GM19455 (cell line): ENCODE measurements at regions not wholly inside any gene's neighbourhood (a gene's known extent, or its start where the extent isn't known, plus 50 kb on each side); places are given as distances from the start of the nearest gene placed in this dataset.

Experiments used
- ATAC-seq: cut with Tn5 transposase; IDR thresholded peaks from one replicate; pipeline ENCODE4 v1.9.1; 2021; ENCODE audit not compliant: unreplicated experiment

- no peak for ATAC-seq
Observed at GRCh38 chr6:33952016-33952415, 148.2 kb upstream of the MLN start.

- ATAC-seq: no peak
Observed at GRCh38 chr6:33950891-33951889, 147.4 kb upstream of the MLN start.

GRCh38 chr6:33950472-33950881 lies 146.7 kb upstream of the MLN start:
- no peak for ATAC-seq

- ATAC-seq: no peak
Observed at GRCh38 chr6:33949877-33950435, 146.2 kb upstream of the MLN start.

GRCh38 chr6:33949111-33949510 lies 145.3 kb upstream of the MLN start:
- ATAC-seq: no peak

GRCh38 chr6:33947916-33948594 lies 144.3 kb upstream of the MLN start:
- no peak for ATAC-seq

GRCh38 chr6:33947047-33947446 lies 143.2 kb upstream of the MLN start:
- no peak for ATAC-seq

GRCh38 chr6:33945931-33946330 lies 142.1 kb upstream of the MLN start:
- no peak for ATAC-seq

- no peak for ATAC-seq
Observed at GRCh38 chr6:33944686-33945411, 141.0 kb upstream of the MLN start.

- ATAC-seq: no peak
Observed at GRCh38 chr6:33936886-33937285, 133.1 kb upstream of the MLN start.

- ATAC-seq: no peak
Observed at GRCh38 chr6:33935439-33936080, 131.8 kb upstream of the MLN start.

GRCh38 chr6:33934731-33935270 lies 131.0 kb upstream of the MLN start:
- ATAC-seq: no peak

GRCh38 chr6:33933101-33933500 lies 129.3 kb upstream of the MLN start:
- ATAC-seq: no peak

- no peak for ATAC-seq
Observed at GRCh38 chr6:33931799-33932198, 128.0 kb upstream of the MLN start.

GRCh38 chr6:33929575-33930288 lies 125.9 kb upstream of the MLN start:
- no peak for ATAC-seq

- no peak for ATAC-seq
Observed at GRCh38 chr6:33927616-33928015, 123.8 kb upstream of the MLN start.

- ATAC-seq: no peak
Observed at GRCh38 chr6:33927112-33927511, 123.3 kb upstream of the MLN start.

- no peak for ATAC-seq
Observed at GRCh38 chr6:33926451-33926850, 122.6 kb upstream of the MLN start.

- ATAC-seq: no peak
Observed at GRCh38 chr6:33925936-33926335, 122.1 kb upstream of the MLN start.

GRCh38 chr6:33925210-33925609 lies 121.4 kb upstream of the MLN start:
- ATAC-seq: no peak
